Neural progenitor cell (in vitro differentiated cells): ENCODE measurements at regions not wholly inside any gene's neighbourhood (a gene's known extent, or its start where the extent isn't known, plus 50 kb on each side); places are given as distances from the start of the nearest gene placed in this dataset.

ENCODE experiments used
- CTCF ChIP-seq: fragments of 200-600 bp; sonication (generic); IDR thresholded peaks from 2 replicates; pipeline ENCODE4 v1.5.1; 2017; ENCODE audit warnings: antibody characterized with exemption, mild to moderate bottlenecking
- EZH2 ChIP-seq: fragments of 200-600 bp; sonication (generic); IDR thresholded peaks from 2 replicates; pipeline ENCODE4 v1.6.1; 2017; ENCODE audit warnings: antibody characterized with exemption, mild to moderate bottlenecking, moderate library complexity
- EZH2phosphoT487 ChIP-seq: fragments of 200-600 bp; sonication (generic); IDR thresholded peaks from 2 replicates; pipeline ENCODE4 v1.6.1; 2017; ENCODE audit warnings: antibody characterized with exemption

GRCh38 chr10:90424730-90425129, 433.1 kb downstream of the HTR7 start:
- TF ChIP-seq CTCF, result no peak
- no peak for TF ChIP-seq EZH2
- no peak for TF ChIP-seq EZH2phosphoT487
